ENCODE measurements at regions not wholly inside any gene's neighbourhood (a gene's known extent, or its start where the extent isn't known, plus 50 kb on each side); places are given as distances from the start of the nearest gene placed in this dataset.

GRCh38 chr3:25265284-25265683 lies 162.8 kb upstream of the RARB start:
- no peaks in the 10 kb centered on the region for H3K4me1 Mint-ChIP-seq (ENCODE audit: low read depth, unreplicated experiment)
- no peaks in the 10 kb centered on the region for H3K27me3 ChIP-seq (replicated peaks; ENCODE audit: control insufficient read depth, insufficient read depth, low read length)
- no peak overlapping the region for H3K4me3 ChIP-seq (ENCODE audit: low read depth, low read length)
- no peak for DNase-seq
- no peaks in the 10 kb centered on the region for H3K36me3 ChIP-seq (ENCODE audit: control insufficient read depth, insufficient read depth, low read length)
- H3K36me3 Mint-ChIP-seq (ENCODE audit: insufficient read depth, unreplicated experiment) = no peaks in the 10 kb centered on the region
- no peaks in the 10 kb centered on the region for H3K9me3 ChIP-seq
- no peak overlapping the region for H3K27ac Mint-ChIP-seq (ENCODE audit: unreplicated experiment)
- ChIA-PET POLR2A (no interaction called here), CTCF (no interaction called here)
- no peak for TF ChIP-seq CTCF (IDR thresholded peaks at IDR 0.05; ENCODE audit: insufficient read depth in 1 of 2, low read depth in 1 of 2, low read length in 1 of 2, severe bottlenecking in 1 of 2, unreplicated experiment in 1 of 2)
- no peak overlapping the region for H3K4me3 Mint-ChIP-seq (ENCODE audit: unreplicated experiment)
- no TSS peak for BruUV-seq (replicated peaks)
- no peaks in the 10 kb centered on the region for H3K9me3 Mint-ChIP-seq (ENCODE audit: unreplicated experiment)
- H3K27me3 Mint-ChIP-seq (ENCODE audit: insufficient read depth, unreplicated experiment) = peaks cover 3% of the 10 kb centered on the region
- intact Hi-C loops (cut with micrococcal nuclease; ENCODE audit: unreplicated experiment) = no loop called here
- no peaks in the 10 kb centered on the region for H3K4me1 ChIP-seq

- Histone ChIP-seq H3K4me3 (ENCODE audit: low read depth, low read length) (no peak overlapping the region), H3K9me3 (no peaks in the 10 kb centered on the region), H3K27me3 (replicated peaks; ENCODE audit: control insufficient read depth, insufficient read depth, low read length) (no peaks in the 10 kb centered on the region), H3K36me3 (ENCODE audit: control insufficient read depth, insufficient read depth, low read length) (no peaks in the 10 kb centered on the region), H3K4me1 (no peaks in the 10 kb centered on the region)
- Mint-ChIP-seq H3K27me3 (ENCODE audit: insufficient read depth, unreplicated experiment) (no peaks in the 10 kb centered on the region), H3K9me3 (ENCODE audit: unreplicated experiment) (no peaks in the 10 kb centered on the region), H3K4me1 (ENCODE audit: low read depth, unreplicated experiment) (no peaks in the 10 kb centered on the region), H3K4me3 (ENCODE audit: unreplicated experiment) (no peak overlapping the region), H3K27ac (ENCODE audit: unreplicated experiment) (no peak overlapping the region), H3K36me3 (ENCODE audit: insufficient read depth, unreplicated experiment) (no peaks in the 10 kb centered on the region)
- POLR2A ChIA-PET = no interaction called here
- TF ChIP-seq CTCF (IDR thresholded peaks at IDR 0.05; ENCODE audit: insufficient read depth in 1 of 2, low read depth in 1 of 2, low read length in 1 of 2, severe bottlenecking in 1 of 2, unreplicated experiment in 1 of 2) = no peak
- CTCF ChIA-PET = no interaction called here
- no peak for DNase-seq
- BruUV-seq (replicated peaks) = no TSS peak
- intact Hi-C loops (cut with micrococcal nuclease; ENCODE audit: unreplicated experiment) = no loop called here
Observed at GRCh38 chr3:25266677-25267076, 161.4 kb upstream of the RARB start.

GRCh38 chr3:25272090-25272489 lies 156.0 kb upstream of the RARB start:
- Mint-ChIP-seq H3K27ac (ENCODE audit: unreplicated experiment) (no peak overlapping the region), H3K4me3 (ENCODE audit: unreplicated experiment) (no peak overlapping the region), H3K27me3 (ENCODE audit: insufficient read depth, unreplicated experiment) (no peaks in the 10 kb centered on the region), H3K36me3 (ENCODE audit: insufficient read depth, unreplicated experiment) (no peaks in the 10 kb centered on the region), H3K9me3 (ENCODE audit: unreplicated experiment) (no peaks in the 10 kb centered on the region), H3K4me1 (ENCODE audit: low read depth, unreplicated experiment) (no peaks in the 10 kb centered on the region)
- Histone ChIP-seq H3K4me3 (ENCODE audit: low read depth, low read length) (no peak overlapping the region), H3K27me3 (replicated peaks; ENCODE audit: control insufficient read depth, insufficient read depth, low read length) (no peaks in the 10 kb centered on the region), H3K4me1 (no peaks in the 10 kb centered on the region), H3K36me3 (ENCODE audit: control insufficient read depth, insufficient read depth, low read length) (no peaks in the 10 kb centered on the region), H3K9me3 (no peaks in the 10 kb centered on the region)
- no peak for DNase-seq
- ChIA-PET CTCF (no interaction called here), POLR2A (no interaction called here)
- no peak for TF ChIP-seq CTCF (IDR thresholded peaks at IDR 0.05; ENCODE audit: insufficient read depth in 1 of 2, low read depth in 1 of 2, low read length in 1 of 2, severe bottlenecking in 1 of 2, unreplicated experiment in 1 of 2)
- BruUV-seq (replicated peaks) = no TSS peak
- intact Hi-C loops (cut with micrococcal nuclease; ENCODE audit: unreplicated experiment) = no loop called here

All from Caco-2 (cell line).